Stimulated activated CD4-positive, alpha-beta T cell treated with anti-CD3 and anti-CD28 coated beads, Interleukin-1b, Interleukin-23, amount 100 ng/mL, for 48 hours (primary cell): ENCODE measurements at regions not wholly inside any gene's neighbourhood (a gene's known extent, or its start where the extent isn't known, plus 50 kb on each side); places are given as distances from the start of the nearest gene placed in this dataset.
"Not testable (repeated sequence)": the region's sequence is repeated elsewhere in the genome, so short reads cannot be mapped to it uniquely, and the experiment has no call there.

Experiments used
- DNase-seq: peaks from one replicate; pipeline ENCODE4 v3.0.0-alpha.2; 2020

DNA sequence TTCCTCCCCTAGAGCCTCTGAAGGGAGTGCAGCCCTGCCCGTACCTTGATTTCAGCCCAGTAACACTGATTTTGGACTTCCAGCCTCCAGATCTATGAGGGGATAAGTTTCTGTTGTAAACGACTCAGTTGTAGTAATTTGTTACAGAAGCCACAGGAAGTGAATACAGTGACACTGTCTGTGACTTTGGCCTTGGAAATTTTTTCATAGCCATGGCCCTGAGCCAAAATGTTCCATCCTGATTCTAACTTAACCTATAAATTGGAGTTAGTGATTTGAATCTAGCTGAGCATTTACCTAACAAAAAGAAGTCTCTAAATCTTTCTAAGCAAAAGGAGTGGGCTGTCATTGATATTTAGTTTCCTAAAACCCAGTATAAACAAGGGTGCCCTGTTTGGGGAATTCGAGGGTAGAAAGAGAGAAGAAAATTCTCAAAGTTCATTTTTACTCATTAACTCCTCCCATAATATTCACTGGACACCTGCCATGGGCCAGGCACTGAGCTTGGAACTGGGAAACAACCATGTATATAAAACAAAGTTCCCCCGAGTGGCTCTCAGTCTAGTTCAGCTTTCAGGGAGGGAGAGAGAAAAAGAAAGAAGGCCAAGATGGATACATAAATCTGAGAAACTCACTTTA, 162.3 kb downstream of the SKIDA1 start:
- DNase-seq = no peak

DNA sequence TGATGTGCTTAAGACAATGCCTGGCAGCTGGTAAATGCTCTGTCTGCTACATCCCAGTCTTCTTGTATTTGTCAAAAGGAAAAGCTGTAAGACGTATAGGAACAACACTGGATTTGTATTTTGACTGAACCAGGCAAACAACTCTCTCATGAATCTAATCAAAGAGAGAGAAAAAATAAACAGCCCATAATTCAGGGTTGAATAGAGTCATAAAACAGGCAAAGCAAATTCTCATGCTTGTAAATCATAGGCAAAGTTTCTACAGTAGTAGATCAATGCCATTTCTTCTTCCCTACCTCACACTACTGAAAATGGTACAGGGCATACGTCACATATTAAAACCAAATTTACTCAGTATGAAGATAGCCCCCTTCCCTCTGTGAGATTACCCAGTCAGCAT, 166.3 kb downstream of the SKIDA1 start:
- DNase-seq = no peak

DNA sequence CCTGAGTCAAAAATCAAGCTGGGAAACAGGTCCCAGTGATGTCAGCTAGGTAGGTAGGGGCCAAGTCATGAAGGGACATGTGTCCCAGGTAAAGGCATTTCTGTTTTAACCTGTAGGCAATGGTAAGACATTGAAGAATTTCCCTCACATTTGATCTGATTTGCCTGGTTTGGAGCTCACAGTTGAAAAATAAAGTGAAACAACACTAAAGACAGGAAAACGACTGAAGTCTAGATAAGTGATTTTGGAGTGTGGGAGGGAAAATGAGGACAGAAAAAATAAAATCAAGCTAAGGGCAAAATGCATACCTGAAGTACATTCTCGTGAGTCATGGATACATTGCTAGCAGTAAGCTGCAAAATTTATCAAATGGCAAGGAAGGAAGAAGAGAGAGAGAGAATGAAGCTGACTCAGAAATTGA, 169.9 kb downstream of the SKIDA1 start:
- no peak for DNase-seq

DNA sequence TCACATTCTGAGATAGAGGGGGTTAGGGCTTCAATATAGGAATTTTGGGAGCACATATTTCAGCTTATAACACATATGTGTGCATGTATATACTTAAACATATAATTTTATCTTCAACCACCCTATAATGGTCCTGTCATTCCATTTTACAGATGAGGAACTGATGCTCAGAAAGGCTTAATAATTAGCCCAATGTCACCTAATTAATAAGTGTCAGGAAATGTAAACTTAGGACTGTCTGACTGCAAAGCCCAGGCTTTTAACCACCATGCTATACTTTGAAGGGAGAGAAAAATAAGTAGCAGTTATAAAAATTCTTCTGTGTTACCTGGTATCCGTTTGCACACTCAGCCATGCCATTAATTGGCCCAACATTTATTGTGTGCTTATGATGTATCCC, 172.6 kb downstream of the SKIDA1 start:
- DNase-seq = no peak

DNA sequence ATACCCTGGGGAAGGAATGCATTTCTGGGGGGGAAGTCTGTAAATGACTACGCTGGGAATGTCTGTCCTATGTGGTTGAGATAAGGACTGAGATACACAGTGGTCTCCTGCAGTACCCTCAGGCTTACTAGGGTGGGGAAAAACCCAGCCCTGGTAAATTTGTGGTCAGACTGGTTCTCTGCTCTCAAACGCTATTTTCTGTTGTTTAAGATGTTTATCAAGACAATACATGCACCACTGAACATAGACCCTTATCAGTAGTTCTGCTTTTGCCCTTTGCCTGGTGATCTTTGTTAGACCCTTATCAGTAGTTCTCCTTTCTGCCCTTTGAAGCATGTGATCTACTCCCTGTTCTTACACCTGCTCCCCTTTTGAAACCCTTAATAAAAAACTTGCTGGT, 173.9 kb downstream of the SKIDA1 start:
- not testable (repeated sequence) for DNase-seq

DNA sequence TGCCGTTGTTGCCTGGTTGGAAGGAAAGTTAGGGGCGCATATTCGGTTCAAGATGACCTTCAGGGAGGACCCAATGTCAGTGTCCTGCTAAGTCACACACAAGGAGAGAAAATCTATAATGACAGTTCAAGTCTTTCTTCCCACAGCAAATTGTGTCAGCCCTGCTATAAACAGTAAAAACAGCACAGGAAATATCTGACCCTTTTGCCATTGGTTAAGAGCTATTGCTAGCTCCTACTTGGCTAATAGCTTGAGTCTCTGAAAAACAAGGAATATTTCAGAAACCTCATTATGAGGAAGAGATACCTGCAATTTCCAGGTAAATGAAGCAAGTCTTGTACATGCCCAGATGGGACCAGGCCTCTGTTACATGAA, 175.6 kb downstream of the SKIDA1 start:
- DNase-seq = no peak

DNA sequence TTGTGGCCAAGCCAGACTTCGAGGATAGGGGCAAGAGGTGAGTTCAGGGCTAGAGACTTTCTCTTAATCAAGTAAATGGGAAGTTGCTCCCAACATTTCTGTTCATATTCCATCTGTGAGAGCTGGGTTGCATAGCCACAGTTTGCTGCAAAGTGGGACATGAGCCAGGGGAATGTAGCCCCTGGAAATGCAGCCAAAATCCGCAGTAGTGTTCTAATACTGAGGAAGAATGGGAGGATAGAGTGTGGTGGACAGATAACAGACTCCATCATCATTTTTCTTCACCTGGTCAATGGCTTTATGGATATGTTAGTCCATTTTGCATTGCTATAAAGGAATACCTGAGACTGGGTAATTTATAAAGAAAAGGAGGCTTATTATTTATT, 177.7 kb downstream of the SKIDA1 start:
- no peak for DNase-seq

DNA sequence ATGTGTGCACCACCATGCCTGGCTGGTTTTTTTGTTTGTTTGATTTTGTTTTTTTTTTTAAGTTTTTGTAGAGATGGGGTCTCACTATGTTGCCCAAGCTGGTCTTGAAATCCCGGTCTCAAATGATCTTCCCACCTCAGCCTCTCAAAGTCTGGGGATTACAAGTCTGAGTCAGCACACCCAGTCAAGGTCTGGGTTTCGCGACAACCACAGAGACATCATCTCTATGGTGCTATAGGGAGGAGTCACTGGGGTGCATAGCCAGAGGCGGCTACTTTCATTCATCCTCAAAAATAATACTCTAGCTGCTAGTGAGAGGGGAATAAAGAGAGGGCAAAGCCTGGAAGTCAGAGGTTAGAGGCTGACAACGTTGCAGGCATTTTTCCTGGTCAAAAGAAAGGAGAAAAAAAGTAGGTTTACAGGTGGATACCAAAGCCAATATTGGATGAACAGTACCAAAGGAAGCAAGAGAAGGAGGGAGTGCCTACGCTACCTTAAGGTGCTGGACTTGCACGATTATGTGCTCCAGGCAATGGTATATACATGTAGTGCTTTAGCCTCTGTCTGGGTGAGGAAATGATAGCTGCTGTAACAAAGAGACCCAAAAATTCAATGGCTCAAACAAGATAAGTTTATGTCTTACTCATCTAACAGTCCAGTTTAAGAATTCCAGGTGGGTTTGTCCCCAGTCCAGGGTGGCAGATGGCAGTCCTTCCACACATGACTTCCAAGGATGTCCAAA, 178.3 kb downstream of the SKIDA1 start:
- no peak for DNase-seq

DNA sequence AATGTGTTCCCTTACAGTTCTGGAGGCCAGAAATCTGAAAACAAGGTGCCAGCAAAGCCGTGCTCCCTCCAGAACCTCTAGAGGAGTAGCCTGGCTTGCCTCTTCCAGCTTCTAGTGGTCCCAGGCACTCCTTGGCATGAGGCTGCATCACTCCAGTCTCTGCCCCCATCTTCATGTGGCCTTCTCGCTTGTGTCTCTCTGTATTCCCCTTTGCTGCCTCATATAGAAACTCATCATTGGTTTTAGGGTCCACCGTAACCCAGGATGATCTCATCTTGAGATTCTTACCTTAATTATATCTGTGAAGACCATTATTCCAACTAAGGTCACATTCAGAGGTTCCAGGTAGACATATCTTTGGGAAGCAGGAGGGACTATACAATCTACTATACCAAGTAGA, 182.4 kb downstream of the SKIDA1 start:
- no peak for DNase-seq

DNA sequence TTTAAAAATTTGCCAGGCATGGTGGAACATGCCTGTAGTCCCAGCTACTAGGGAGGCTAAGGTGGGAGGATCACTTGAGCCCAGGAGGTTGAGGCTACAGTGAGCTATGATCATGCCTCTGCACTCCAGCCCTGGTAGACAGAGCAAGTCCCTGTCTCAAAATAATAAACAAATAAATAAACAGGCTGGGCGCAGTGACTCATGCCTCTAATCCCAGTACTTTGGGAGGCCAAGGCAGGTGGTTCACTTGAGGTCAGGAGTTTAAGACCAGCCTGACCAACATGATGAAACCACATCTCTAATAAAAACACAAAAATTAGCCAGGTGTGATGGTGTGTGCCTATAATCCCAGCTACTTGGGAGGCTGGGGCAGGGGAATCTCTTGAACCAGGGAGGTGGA, 183.0 kb downstream of the SKIDA1 start:
- DNase-seq = not testable (repeated sequence)

DNA sequence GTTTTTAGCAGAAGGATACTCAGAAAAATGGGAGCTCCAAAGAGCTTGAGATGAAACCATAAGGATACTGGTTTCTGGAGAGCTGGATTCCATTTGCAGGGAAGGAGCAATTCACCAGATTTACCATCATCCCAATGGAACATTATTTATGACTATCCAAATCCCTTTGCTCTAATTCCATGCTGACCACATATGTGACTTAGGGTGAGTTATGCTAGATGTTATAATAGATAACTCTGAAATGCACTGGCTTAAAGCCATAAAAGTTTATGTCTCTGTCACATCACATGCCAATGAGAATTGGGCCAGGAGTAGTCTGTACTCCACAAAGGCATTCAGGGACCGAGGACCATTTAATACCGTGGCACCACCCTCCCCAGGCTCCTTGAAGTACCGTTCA, 185.2 kb downstream of the SKIDA1 start:
- DNase-seq = no peak

DNA sequence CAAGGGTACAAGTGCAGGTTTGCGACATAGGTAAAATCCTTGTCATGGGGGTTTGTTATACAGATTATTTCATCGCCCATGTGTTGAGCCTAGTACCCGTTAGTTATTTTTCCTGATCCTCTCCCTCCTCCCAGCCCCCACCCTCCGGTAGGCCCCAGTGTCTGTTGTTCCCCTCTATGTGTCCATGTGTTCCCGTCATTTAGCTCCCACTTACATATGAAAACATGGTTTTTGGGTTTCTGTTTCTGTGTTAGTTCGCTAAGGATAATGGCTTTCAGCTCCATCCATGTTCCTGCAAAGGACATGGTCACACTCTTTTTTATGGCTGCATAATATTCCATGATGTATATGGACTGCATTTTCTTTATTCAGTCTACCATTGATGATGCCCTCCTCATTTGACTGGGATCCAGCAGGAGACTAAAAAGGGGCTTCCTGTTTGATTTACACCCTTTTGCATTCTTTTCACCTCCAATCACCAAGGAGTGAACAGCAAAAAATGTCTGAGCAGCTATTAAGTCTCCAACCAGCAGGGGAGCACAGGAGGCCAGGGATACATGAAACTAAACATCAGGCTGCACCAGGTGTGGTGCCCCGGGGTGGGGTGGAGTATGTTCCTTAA, 188.2 kb downstream of the SKIDA1 start:
- DNase-seq = no peak

DNA sequence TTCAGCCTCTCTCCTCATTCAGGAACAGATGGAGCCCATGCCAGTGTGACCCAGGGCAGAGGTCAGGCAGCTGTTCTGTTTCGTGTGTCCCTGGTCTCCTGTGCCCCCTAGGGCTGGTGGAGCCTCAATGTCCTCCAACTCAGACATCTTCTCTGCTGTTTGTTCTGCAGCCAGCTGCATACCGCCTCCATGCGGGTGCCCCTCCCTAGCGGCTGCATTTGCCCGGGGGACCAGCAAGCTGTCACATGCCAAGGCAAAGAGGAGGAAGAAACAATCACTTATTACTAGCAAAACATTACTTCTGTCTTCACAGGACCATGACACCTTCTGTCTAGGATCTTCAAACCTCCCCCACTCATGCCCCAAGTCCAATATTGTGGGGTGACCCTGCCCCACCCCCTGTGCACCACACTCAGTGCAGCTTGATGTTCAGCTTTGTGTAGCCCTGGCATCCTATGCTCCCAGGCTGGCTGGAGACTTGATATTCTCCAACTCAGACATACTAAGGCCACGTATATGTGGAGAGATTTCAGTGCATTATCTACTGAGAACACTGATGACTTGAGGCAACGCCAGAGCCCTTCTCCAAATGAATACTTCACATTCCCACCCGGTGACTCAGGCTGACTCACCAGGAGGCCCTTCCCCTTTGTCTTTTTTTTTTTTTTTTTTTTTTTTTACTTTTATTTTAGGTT, 188.9 kb downstream of the SKIDA1 start:
- peak; percentile 15 for DNase-seq

DNA sequence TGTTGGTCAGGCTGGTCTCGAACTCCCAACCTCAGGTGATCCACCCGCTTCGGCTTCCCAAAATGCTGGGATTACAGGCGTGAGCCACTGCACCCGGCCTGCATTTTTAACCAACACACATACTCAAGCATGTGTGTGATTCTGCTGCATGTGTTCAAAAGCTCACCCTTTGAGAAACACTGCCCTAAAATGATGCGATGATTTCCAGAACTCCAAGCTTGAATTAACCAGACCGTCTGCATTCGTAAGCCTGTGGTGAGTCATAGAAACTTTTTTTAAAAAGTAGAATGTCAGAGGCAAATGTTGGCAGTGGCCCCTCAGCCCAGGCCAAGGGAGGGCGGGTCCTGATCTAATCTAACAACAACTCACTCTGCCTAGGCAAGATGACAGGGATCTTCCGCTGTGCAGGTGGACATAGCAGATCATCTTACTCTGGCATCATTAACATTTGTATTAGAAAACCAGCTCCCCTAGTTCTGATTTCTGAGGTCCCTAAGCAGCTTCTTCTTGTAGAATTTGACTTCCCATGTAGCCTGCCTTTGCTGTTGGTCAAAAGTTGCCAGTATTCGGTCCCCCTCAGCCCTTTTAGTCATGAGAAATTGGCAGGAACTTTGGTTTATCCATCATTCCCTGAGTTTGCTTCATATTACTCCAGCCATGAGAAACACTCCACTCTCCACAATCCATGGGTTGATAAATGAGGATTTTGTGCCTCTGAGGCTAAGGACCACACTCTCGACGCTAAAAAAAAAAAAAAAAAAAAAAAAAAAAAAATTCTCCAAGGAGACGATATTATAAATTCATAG, 190.4 kb downstream of the SKIDA1 start:
- no peak for DNase-seq

DNA sequence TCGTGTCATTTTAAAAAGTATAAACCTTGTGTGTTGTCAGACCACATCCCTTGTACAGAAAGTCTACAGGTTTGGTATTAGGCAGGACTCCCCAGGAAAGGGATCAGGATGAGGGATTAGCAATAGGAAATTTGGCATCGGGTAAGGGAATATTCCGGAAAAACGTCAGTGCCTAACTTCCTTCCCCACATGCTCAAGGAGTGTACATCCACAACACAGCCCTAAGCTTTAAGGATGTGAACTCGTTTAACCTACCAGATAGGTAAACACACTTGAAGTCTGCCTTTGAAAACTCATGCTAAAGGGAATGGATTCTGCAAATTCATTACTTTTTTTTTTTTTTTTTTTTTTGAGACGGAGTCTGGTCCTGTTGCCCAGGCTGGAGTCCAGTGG, 194.9 kb downstream of the SKIDA1 start:
- no peak for DNase-seq

DNA sequence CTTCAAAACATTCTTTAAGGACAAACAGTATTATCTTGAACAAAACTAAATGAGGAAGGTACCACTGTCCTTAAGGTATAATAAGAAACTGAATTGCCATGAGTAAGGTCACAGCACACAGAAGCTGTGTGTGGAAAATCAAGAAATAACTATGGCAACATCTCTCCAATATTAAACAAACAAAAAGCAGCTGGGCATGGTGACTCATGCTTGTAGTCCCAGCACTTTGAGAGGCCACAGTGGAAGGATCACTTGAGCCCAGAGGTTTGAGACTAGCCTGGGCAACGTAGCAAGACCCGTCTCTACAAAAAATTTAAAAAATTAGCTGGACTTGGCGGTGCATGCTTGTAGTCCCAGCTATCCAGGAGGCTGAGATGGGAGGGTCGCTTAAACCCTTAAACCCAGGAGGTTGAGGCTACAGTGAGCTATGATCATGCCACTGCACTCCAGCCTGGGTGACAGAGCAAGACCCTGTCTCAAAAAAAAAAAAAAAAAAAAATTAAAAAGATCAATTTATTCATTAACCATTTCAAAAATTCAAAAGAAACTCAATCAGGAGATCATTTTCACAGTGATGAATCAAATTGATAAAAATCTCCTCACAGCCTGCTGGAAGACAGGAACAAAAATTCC, 195.4 kb downstream of the SKIDA1 start:
- DNase-seq = no peak

DNA sequence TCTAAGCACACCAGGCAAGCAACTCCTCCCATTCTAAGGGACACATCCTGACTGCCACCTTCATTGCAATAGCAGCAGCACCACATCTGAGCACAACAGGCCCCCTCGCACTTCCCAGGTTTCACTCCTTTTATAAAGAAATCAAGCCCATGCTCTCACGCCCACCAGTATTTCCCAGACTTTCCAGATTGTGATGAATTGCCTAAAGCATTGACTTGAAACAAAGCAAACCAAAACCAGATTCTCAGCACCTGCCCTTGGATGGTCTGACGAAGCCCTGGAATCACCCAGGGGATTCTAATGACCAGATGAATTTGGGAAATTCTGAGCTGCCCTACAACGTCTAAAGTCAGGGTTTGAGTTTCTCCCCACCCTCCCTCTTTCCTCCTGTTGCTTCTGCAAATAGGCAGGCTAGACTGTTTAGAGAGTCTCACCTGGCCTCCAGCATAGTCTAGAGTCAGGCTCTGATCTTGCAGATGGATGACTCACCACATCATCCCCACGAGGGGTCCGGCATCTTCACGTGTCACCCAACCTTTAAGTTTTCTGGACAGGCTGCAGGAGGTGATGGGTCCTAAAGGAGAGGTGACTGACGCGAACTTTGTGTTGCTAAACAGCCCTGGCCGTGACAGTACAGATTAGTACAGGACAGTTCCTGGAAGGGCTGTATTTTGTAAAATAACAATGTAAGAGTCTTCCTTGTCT, 198.0 kb downstream of the SKIDA1 start:
- no peak for DNase-seq

DNA sequence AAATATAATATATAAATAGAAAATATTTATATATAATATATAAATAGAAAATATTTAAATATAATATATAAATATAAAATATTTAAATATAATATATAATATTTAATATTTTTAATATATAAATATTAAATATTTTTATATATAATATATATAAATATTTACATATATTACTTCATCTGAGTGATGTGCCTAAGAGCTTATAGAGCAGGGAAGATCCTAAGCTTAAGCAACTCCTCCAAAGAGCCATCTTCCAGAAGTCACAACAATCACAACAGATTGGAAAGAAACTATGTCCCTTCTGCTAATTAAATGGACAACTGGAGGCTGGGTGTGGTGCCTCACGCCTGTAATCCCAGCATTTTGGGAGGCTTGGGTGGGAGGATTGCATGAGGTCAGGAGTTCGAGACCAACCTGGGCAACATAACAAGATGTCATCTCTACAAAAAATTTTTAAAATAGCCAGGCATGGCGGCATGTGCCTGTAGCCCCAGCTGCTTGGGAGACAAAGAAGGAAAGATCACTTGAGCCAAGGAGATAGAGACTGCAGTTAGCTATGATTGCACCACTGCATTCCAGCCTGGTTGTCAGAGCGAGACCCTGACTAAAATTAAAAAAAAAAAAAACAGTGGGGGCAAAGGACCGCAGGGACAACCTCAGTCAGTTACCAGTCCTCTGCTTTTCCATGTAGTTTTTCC, 198.7 kb downstream of the SKIDA1 start:
- no peak for DNase-seq

DNA sequence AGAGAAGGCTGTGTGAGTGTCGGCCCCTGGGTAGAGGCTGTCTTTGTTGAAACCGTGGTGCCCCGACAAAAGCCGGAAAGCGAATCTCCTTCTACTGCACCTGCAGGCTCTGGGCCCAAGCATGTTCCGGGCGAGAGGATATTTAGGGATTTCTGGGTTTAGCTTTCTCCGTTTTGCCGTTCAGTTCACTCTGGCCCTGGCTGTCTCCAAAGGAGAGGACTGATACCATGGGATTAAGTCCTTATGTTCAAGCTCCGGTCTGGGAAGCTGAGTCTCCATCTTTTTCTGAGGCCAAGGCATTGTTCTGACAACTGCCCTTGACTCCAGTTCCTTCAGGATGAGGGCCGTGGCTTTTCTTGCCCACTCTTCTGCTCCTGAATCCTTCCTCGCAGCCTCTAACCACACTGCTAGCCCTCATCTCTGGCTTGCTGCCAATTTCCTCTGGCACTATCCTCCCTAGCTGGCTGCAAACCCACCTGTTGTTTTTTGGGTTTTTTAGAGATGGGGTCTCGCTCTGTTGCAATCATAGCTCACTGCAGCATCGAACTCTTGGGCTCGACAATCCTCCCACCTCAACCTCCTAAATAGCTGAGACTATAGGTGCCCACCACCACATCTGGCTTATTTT, 206.8 kb downstream of the SKIDA1 start:
- DNase-seq = no peak

DNA sequence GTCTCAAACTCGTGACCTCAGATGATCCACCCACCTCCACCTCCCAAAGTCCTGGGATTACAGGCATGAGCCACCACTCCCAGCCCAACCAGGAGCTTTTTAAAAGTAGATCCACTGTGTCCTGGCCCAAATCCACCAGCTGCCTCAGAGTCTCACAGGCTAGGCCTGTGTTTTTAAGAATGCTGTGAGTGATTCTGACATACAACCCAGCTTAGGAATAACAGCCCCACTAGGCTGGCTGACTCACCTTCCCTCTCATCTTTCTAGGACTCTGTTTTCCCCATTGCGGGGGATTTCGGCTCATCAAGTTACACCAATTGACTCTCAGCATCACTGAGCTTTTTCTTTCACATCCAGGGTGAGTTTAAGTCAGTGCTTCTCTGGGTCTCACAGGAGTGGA, 207.6 kb downstream of the SKIDA1 start:
- no peak for DNase-seq
